Activated naive CD4-positive, alpha-beta T cell treated with anti-CD3 and anti-CD28 coated beads for 36 hours (primary cell): ENCODE measurements at regions not wholly inside any gene's neighbourhood (a gene's known extent, or its start where the extent isn't known, plus 50 kb on each side); places are given as distances from the start of the nearest gene placed in this dataset.

ENCODE experiments used
- CTCF ChIA-PET: fragments of 350-600 bp; sonication (Branson Sonifier 250); formaldehyde crosslinking; loops from one replicate; lab custom pipeline; 2021; ENCODE audit warnings: antibody characterized with exemption; lab: Charles Lee
- DNase-seq: peaks from one replicate; pipeline ENCODE4 v3.0.0-alpha.2; 2020
- H3K27ac Mint-ChIP-seq: one replicate; pipeline ENCODE4 v1.8.0; 2021; ENCODE audit warnings: mild to moderate bottlenecking, mixed read lengths
- H3K27me3 Mint-ChIP-seq: one replicate; pipeline ENCODE4 v1.8.0; 2021; ENCODE audit warnings: low read depth, mixed read lengths
- H3K36me3 Mint-ChIP-seq: one replicate; pipeline ENCODE4 v1.8.0; 2021; ENCODE audit warnings: low read depth, mixed read lengths
- H3K4me1 Mint-ChIP-seq: one replicate; pipeline ENCODE4 v1.8.0; 2021; ENCODE audit warnings: low read depth, mixed read lengths
- H3K4me3 Mint-ChIP-seq: one replicate; pipeline ENCODE4 v1.8.0; 2021; ENCODE audit warnings: mild to moderate bottlenecking, moderate library complexity, mixed read lengths
- H3K9me3 Mint-ChIP-seq: one replicate; pipeline ENCODE4 v1.8.0; 2021; ENCODE audit warnings: mixed read lengths
- intact Hi-C: fragments of 100-400 bp; cut with micrococcal nuclease; formaldehyde crosslinking; loops from one replicate; pipeline ENCODE4 v1.15.1; 2023

GRCh38 chr3:174651951-174652350, 207.2 kb upstream of the NAALADL2 start:
- no peak for DNase-seq
- CTCF ChIA-PET = no interaction called here
- no peaks in the 10 kb centered on the region for H3K4me1 Mint-ChIP-seq
- no peaks in the 10 kb centered on the region for H3K36me3 Mint-ChIP-seq
- H3K4me3 Mint-ChIP-seq = no peak overlapping the region
- no peaks in the 10 kb centered on the region for H3K9me3 Mint-ChIP-seq
- intact Hi-C loops = no loop called here
- no peak overlapping the region for H3K27ac Mint-ChIP-seq
- no peaks in the 10 kb centered on the region for H3K27me3 Mint-ChIP-seq

DNA sequence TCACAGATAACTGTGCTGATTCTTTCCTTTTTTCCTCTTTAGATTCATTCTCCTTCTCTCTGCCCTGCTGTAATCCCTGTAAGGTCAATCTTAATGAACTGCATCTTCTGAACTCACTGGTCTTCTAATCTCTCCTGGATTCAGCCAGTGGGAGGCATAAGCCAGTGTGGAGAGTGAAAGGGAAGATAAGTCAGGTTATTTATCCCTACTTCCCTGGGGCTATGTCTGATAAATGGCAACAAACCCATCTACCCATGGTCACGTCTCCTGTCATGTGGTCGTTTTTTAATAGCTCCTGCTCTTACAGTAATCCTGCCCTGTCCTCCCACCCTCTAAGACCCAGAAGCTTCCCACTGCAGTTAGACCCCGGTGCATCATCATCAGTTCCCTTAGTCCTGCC, 199.6 kb upstream of the NAALADL2 start:
- DNase-seq = no peak
- intact Hi-C loops = no loop called here
- H3K27ac Mint-ChIP-seq = no peak overlapping the region
- no peak overlapping the region for H3K4me3 Mint-ChIP-seq
- CTCF ChIA-PET = no interaction called here
- no peaks in the 10 kb centered on the region for H3K4me1 Mint-ChIP-seq
- H3K27me3 Mint-ChIP-seq = no peaks in the 10 kb centered on the region
- H3K36me3 Mint-ChIP-seq = no peaks in the 10 kb centered on the region
- H3K9me3 Mint-ChIP-seq = no peaks in the 10 kb centered on the region

GRCh38 chr3:174662653-174663052, 196.5 kb upstream of the NAALADL2 start:
- CTCF ChIA-PET = no interaction called here
- Mint-ChIP-seq H3K27ac (no peak overlapping the region), H3K27me3 (no peaks in the 10 kb centered on the region), H3K9me3 (peaks cover 1% of the 10 kb centered on the region), H3K4me1 (no peaks in the 10 kb centered on the region), H3K36me3 (no peaks in the 10 kb centered on the region), H3K4me3 (no peak overlapping the region)
- intact Hi-C loops = no loop called here
- no peak for DNase-seq

- CTCF ChIA-PET = no interaction called here
- Mint-ChIP-seq H3K27me3 (no peaks in the 10 kb centered on the region), H3K9me3 (peaks cover 4% of the 10 kb centered on the region), H3K27ac (no peak overlapping the region), H3K4me1 (no peaks in the 10 kb centered on the region), H3K4me3 (no peak overlapping the region), H3K36me3 (no peaks in the 10 kb centered on the region)
- no peak for DNase-seq
- intact Hi-C loops = no loop called here
These were observed 191.7 kb upstream of the NAALADL2 start for GRCh38 chr3:174667386-174667785.

GRCh38 chr3:174675406-174675805, 183.7 kb upstream of the NAALADL2 start:
- no peaks in the 10 kb centered on the region for H3K4me1 Mint-ChIP-seq
- CTCF ChIA-PET = no interaction called here
- H3K27me3 Mint-ChIP-seq = no peaks in the 10 kb centered on the region
- intact Hi-C loops = no loop called here
- DNase-seq = no peak
- no peak overlapping the region for H3K27ac Mint-ChIP-seq
- H3K9me3 Mint-ChIP-seq = no peaks in the 10 kb centered on the region
- H3K36me3 Mint-ChIP-seq = no peaks in the 10 kb centered on the region
- H3K4me3 Mint-ChIP-seq = no peak overlapping the region

- no peak overlapping the region for H3K27ac Mint-ChIP-seq
- DNase-seq = no peak
- peaks cover 2% of the 10 kb centered on the region for H3K36me3 Mint-ChIP-seq
- no peak overlapping the region for H3K4me3 Mint-ChIP-seq
- no peaks in the 10 kb centered on the region for H3K27me3 Mint-ChIP-seq
- H3K9me3 Mint-ChIP-seq = peaks cover 16% of the 10 kb centered on the region
- H3K4me1 Mint-ChIP-seq = no peaks in the 10 kb centered on the region
- CTCF ChIA-PET = no interaction called here
- intact Hi-C loops = no loop called here
These were observed 177.3 kb upstream of the NAALADL2 start for GRCh38 chr3:174681784-174682183.

DNA sequence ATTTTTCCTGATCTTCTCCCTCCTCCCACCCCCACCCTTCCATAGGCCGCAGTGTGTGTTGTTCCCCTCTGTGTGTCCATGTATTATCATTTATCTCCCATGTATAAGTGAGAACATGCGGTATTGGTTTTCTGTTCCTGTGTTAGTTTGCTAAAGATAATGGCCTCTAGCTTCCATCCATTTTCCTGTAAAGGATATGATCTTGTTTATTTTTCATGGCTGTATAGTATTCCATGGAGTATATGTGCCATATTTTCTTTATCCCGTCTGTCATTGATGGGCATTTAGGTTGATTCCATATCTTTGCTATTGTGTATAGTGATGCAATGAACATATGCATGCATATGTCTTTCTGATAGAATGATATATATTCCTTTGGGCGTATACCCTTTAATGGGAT, 173.3 kb upstream of the NAALADL2 start:
- Mint-ChIP-seq H3K4me1 (no peaks in the 10 kb centered on the region), H3K9me3 (peaks cover 22% of the 10 kb centered on the region), H3K27ac (no peak overlapping the region), H3K27me3 (no peaks in the 10 kb centered on the region), H3K36me3 (peaks cover 2% of the 10 kb centered on the region), H3K4me3 (no peak overlapping the region)
- intact Hi-C loops = no loop called here
- no peak for DNase-seq
- CTCF ChIA-PET = no interaction called here

DNA sequence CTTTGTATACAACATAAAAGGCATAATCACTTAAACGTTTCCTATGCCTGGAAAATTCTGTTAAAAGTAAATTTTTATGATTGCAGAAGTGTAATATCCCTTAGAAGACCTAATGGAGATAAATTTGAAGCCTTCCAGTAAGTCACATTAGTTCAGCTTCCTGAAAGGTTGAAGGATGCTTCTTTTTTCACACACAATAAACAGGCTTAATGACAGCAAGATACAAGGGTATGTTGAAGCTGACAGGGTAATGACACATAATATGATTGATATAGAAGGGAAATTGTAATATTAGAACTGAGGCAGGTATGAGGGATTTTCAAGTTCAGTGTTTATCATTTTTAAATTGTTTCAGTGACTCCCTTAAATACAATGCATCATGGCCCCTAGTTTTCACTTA, 161.8 kb upstream of the NAALADL2 start:
- CTCF ChIA-PET = no interaction called here
- Mint-ChIP-seq H3K27me3 (no peaks in the 10 kb centered on the region), H3K27ac (no peak overlapping the region), H3K4me3 (no peak overlapping the region), H3K9me3 (peaks cover 5% of the 10 kb centered on the region), H3K4me1 (no peaks in the 10 kb centered on the region), H3K36me3 (no peaks in the 10 kb centered on the region)
- intact Hi-C loops = no loop called here
- no peak for DNase-seq

- Mint-ChIP-seq H3K36me3 (no peaks in the 10 kb centered on the region), H3K27me3 (no peaks in the 10 kb centered on the region), H3K9me3 (peaks cover 2% of the 10 kb centered on the region), H3K4me1 (no peaks in the 10 kb centered on the region), H3K4me3 (no peak overlapping the region), H3K27ac (no peak overlapping the region)
- CTCF ChIA-PET = no interaction called here
- no peak for DNase-seq
- intact Hi-C loops = no loop called here
These were observed 158.4 kb upstream of the NAALADL2 start for GRCh38 chr3:174700736-174701135.

GRCh38 chr3:174710612-174711011, 148.5 kb upstream of the NAALADL2 start:
- Mint-ChIP-seq H3K9me3 (peaks cover 7% of the 10 kb centered on the region), H3K36me3 (no peaks in the 10 kb centered on the region), H3K4me3 (no peak overlapping the region), H3K4me1 (no peaks in the 10 kb centered on the region), H3K27me3 (no peaks in the 10 kb centered on the region), H3K27ac (no peak overlapping the region)
- CTCF ChIA-PET = no interaction called here
- intact Hi-C loops = no loop called here
- no peak for DNase-seq

DNA sequence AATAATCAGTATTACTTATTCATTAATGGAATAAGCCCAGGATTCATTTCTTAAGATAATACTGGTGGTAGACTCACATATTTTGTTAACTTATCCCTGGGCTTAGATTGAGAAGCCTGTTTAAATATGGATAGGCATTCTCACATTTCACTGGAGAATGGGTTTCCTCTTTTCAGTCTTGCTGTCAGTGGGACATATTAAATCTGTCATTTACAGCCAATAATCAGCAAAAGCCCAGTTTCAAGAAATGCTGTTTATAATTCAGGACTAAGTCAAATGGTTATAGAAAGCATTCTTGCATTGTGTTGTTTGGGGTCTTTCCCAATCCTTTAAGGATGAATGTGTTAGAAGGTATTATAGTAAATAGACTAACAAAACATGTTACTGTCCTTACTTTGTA, 143.7 kb upstream of the NAALADL2 start:
- intact Hi-C loops = no loop called here
- no peaks in the 10 kb centered on the region for H3K4me1 Mint-ChIP-seq
- no peaks in the 10 kb centered on the region for H3K27me3 Mint-ChIP-seq
- no peaks in the 10 kb centered on the region for H3K36me3 Mint-ChIP-seq
- DNase-seq = no peak
- H3K27ac Mint-ChIP-seq = no peak overlapping the region
- CTCF ChIA-PET = no interaction called here
- no peak overlapping the region for H3K4me3 Mint-ChIP-seq
- H3K9me3 Mint-ChIP-seq = peaks cover 7% of the 10 kb centered on the region

- H3K27me3 Mint-ChIP-seq = no peaks in the 10 kb centered on the region
- no peaks in the 10 kb centered on the region for H3K36me3 Mint-ChIP-seq
- no peak overlapping the region for H3K27ac Mint-ChIP-seq
- peaks cover 7% of the 10 kb centered on the region for H3K9me3 Mint-ChIP-seq
- no peak for DNase-seq
- CTCF ChIA-PET = no interaction called here
- no peaks in the 10 kb centered on the region for H3K4me1 Mint-ChIP-seq
- intact Hi-C loops = no loop called here
- no peak overlapping the region for H3K4me3 Mint-ChIP-seq
These were observed 142.1 kb upstream of the NAALADL2 start for GRCh38 chr3:174716956-174717505.

DNA sequence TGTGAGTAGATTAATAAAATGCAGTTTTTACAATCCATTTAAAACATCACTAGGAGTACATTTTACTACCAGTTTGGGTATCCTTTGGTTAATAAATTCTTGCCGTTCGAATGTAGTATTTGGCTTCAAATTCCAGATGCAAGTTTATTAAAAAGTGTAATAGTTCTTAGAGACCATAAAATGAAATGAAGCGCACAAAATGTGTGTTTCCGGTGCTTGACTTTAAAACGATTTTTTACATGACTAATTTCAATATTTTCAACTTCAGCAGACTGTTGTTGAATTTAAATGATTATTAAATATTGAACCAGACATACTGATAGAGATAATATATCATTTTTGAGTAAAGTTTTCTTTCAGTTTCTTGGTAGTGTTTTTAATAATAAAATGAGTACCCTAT, 138.4 kb upstream of the NAALADL2 start:
- DNase-seq = no peak
- Mint-ChIP-seq H3K27me3 (no peaks in the 10 kb centered on the region), H3K4me3 (no peak overlapping the region), H3K27ac (no peak overlapping the region), H3K4me1 (no peaks in the 10 kb centered on the region), H3K9me3 (no peaks in the 10 kb centered on the region), H3K36me3 (no peaks in the 10 kb centered on the region)
- intact Hi-C loops = no loop called here
- CTCF ChIA-PET = no interaction called here

DNA sequence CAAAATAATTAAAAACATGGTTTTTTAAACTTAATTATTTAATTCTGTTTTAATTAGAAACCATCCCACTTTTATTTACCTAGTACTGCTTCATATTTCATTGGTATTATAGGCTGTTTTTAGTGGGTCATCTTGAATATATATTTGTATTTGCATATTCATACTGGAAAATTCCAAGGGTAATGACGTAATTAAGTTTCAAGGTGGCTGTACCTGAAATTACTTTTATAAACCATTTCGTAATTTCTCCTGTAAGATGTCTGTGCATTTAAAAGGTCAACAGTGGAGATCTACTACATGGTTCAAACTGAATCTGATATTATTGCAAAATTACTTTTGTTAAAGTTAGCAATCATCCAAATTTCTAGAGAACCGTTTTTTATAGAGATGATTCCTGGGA, 133.8 kb upstream of the NAALADL2 start:
- Mint-ChIP-seq H3K36me3 (no peaks in the 10 kb centered on the region), H3K4me1 (no peaks in the 10 kb centered on the region), H3K4me3 (no peak overlapping the region), H3K27me3 (no peaks in the 10 kb centered on the region), H3K9me3 (no peaks in the 10 kb centered on the region), H3K27ac (no peak overlapping the region)
- DNase-seq = no peak
- CTCF ChIA-PET = no interaction called here
- intact Hi-C loops = no loop called here
